Dedifferentiated amniotic fluid mesenchymal stem cell (primary cell): ENCODE measurements at regions not wholly inside any gene's neighbourhood (a gene's known extent, or its start where the extent isn't known, plus 50 kb on each side); places are given as distances from the start of the nearest gene placed in this dataset.
A peak's percentile ranks its signal among the peaks of the same experiment; 100 is the strongest.

ENCODE experiments used
- DNase-seq: peaks from one replicate; pipeline ENCODE4 v3.0.0-alpha.2; 2016; ENCODE audit errors: extremely low spot score

GRCh38 chr14:22452330-22452729, 136.7 kb downstream of the DAD1 start:
- no peak for DNase-seq

- no peak for DNase-seq
Measured at GRCh38 chr14:22450266-22450665, 138.8 kb downstream of the DAD1 start.

- DNase-seq: no peak
Measured at GRCh38 chr14:22449600-22449905, 139.5 kb downstream of the DAD1 start.

GRCh38 chr14:22448905-22449599, 140.0 kb downstream of the DAD1 start:
- no peak for DNase-seq

- no peak for DNase-seq
Measured at GRCh38 chr14:22448035-22448904, 140.8 kb downstream of the DAD1 start.

GRCh38 chr14:22438742-22439141, 150.3 kb downstream of the DAD1 start:
- no peak for DNase-seq

GRCh38 chr14:22434901-22435550, 154.0 kb downstream of the DAD1 start:
- DNase-seq: no peak

GRCh38 chr14:22434030-22434429, 155.0 kb downstream of the DAD1 start:
- DNase-seq: no peak

GRCh38 chr14:22433069-22433468, 156.0 kb downstream of the DAD1 start:
- DNase-seq: no peak

GRCh38 chr14:22432348-22432976, 156.6 kb downstream of the DAD1 start:
- peak; percentile 66 for DNase-seq

- DNase-seq: no peak
Measured at GRCh38 chr14:22429546-22430294, 159.3 kb downstream of the DAD1 start.

- DNase-seq: no peak
Measured at GRCh38 chr14:22428700-22429291, 160.2 kb downstream of the DAD1 start.

- peak; percentile 46 for DNase-seq
Measured at GRCh38 chr14:22427771-22428231, 161.2 kb downstream of the DAD1 start.

- DNase-seq: no peak
Measured at GRCh38 chr14:22426711-22427110, 162.3 kb downstream of the DAD1 start.

- DNase-seq: no peak
Measured at GRCh38 chr14:22423958-22424357, 165.1 kb downstream of the DAD1 start.

GRCh38 chr14:22422238-22422637, 166.8 kb downstream of the DAD1 start:
- DNase-seq: no peak

- no peak for DNase-seq
Measured at GRCh38 chr14:22420598-22421186, 168.3 kb downstream of the DAD1 start.

- no peak for DNase-seq
Measured at GRCh38 chr14:22419620-22420019, 169.4 kb downstream of the DAD1 start.

GRCh38 chr14:22418631-22419030, 170.4 kb downstream of the DAD1 start:
- DNase-seq: no peak

GRCh38 chr14:22417914-22418313, 171.1 kb downstream of the DAD1 start:
- no peak for DNase-seq

- DNase-seq: no peak
Measured at GRCh38 chr14:22416193-22416592, 172.8 kb downstream of the DAD1 start.
